Endothelial cell of umbilical vein (primary cell): ENCODE measurements at regions not wholly inside any gene's neighbourhood (a gene's known extent, or its start where the extent isn't known, plus 50 kb on each side); places are given as distances from the start of the nearest gene placed in this dataset.

Experiments
- BruUV-seq: library from RNA; stranded (reverse); fragments of 400-500 nt; replicated peaks from 2 replicates; lab custom pipeline; 2021; lab: Mats Ljungman, UMichigan
- CTCF ChIA-PET: fragments of 300-600, 350-600 bp; sonication (Branson Sonifier 250); formaldehyde crosslinking; loops from one replicate; lab custom pipeline; 2021; ENCODE audit warnings: antibody characterized with exemption, inconsistent platforms; lab: Charles Lee
- POLR2A ChIA-PET: fragments of 300-600, 350-600 bp; sonication (Branson Sonifier 250); formaldehyde crosslinking; loops from one replicate; lab custom pipeline; 2021; ENCODE audit warnings: antibody characterized with exemption, inconsistent platforms; lab: Charles Lee
- DNase-seq: peaks from one replicate; pipeline ENCODE4 v3.0.0-alpha.2; 2011; ENCODE audit warnings: low read depth, low spot score
- FAIRE-seq: peaks from 2 replicates; lab custom pipeline; 2011; peaks lifted over from hg19 to GRCh38; lab: Jason Lieb, UNC
- H2AFZ ChIP-seq: 2 replicates; pipeline ENCODE4 v1.6.0; 2012; ENCODE audit warnings: low read depth, low read length, control low read depth, inconsistent platforms
- H3K27ac ChIP-seq: 2 replicates; pipeline ENCODE4 v1.5.1; 2011; ENCODE audit warnings: low read depth, mild to moderate bottlenecking, control low read depth, low read length, moderate library complexity; ENCODE audit not compliant: insufficient read depth
- H3K27me3 ChIP-seq, 2 experiments: 2 replicates each; pipeline versions ENCODE4 v1.6.0 to v1.6.1; 2011; ENCODE audit warnings: low read length in 2 of 2, mixed read lengths in 1 of 2; ENCODE audit not compliant: control insufficient read depth in 2 of 2, insufficient read depth in 2 of 2
- H3K36me3 ChIP-seq, 2 experiments: 2 replicates in 1 of 2; 3 replicates in 1 of 2; pipeline ENCODE4 v1.5.1; 2011; ENCODE audit warnings: low read length in 2 of 2, mild to moderate bottlenecking in 1 of 2, moderate library complexity in 1 of 2; ENCODE audit not compliant: control insufficient read depth in 2 of 2, insufficient read depth in 2 of 2; ENCODE audit errors: extremely low read depth in 1 of 2
- H3K4me1 ChIP-seq: 3 replicates; pipeline ENCODE4 v1.5.1; 2011; ENCODE audit warnings: mild to moderate bottlenecking, low read length; ENCODE audit not compliant: control insufficient read depth, insufficient read depth; ENCODE audit errors: extremely low read depth
- H3K4me2 ChIP-seq: 2 replicates; pipeline ENCODE4 v1.6.1; 2011; ENCODE audit warnings: low read length, control low read depth, mixed read lengths; ENCODE audit not compliant: insufficient read depth
- H3K4me3 ChIP-seq, 3 experiments: fragments of 200-600 bp in 1 of 3; sonication (generic), shearing (Covaris generic) in 1 of 3; replicated peaks in 1 of 3; 2 replicates each; pipeline ENCODE4 v1.5.1; 2011 to 2016; ENCODE audit warnings: control low read depth in 3 of 3, low read length in 3 of 3, mild to moderate bottlenecking in 2 of 3, inconsistent platforms in 1 of 3, low read depth in 1 of 3, moderate library complexity in 1 of 3; ENCODE audit not compliant: insufficient read depth in 1 of 3
- H3K79me2 ChIP-seq: 2 replicates; pipeline ENCODE4 v1.6.0; 2012; ENCODE audit warnings: low read length, inconsistent platforms; ENCODE audit not compliant: control insufficient read depth, insufficient read depth
- H3K9ac ChIP-seq: replicated peaks from 2 replicates; pipeline ENCODE3; 2011; ENCODE audit warnings: low read length, control low read depth; ENCODE audit not compliant: insufficient read depth; ENCODE audit errors: extremely low read depth
- H3K9me1 ChIP-seq: replicated peaks from 3 replicates; pipeline ENCODE4 v1.6.0; 2011; ENCODE audit warnings: mild to moderate bottlenecking, low read length; ENCODE audit not compliant: control insufficient read depth, insufficient read depth; ENCODE audit errors: extremely low read depth
- H3K9me3 ChIP-seq: replicated peaks from 2 replicates; pipeline ENCODE4 v1.5.1; 2012; ENCODE audit warnings: low read length, inconsistent platforms; ENCODE audit not compliant: control insufficient read depth, insufficient read depth
- H4K20me1 ChIP-seq: replicated peaks from 2 replicates; pipeline ENCODE3; 2011; ENCODE audit warnings: mild to moderate bottlenecking, low read length; ENCODE audit not compliant: control insufficient read depth, insufficient read depth; ENCODE audit errors: extremely low read depth
- EZH2 ChIP-seq: IDR thresholded peaks from 2 replicates; pipeline ENCODE4 v1.6.1; 2012; ENCODE audit warnings: borderline replicate concordance, low read depth, mild to moderate bottlenecking, moderate library complexity, low read length, inconsistent platforms; ENCODE audit not compliant: severe bottlenecking
- FOS ChIP-seq: IDR thresholded peaks from 2 replicates; pipeline ENCODE4 v1.6.1; 2011; ENCODE audit warnings: mild to moderate bottlenecking, low read length, moderate library complexity, borderline replicate concordance; ENCODE audit not compliant: insufficient read depth
- GATA2 ChIP-seq: IDR thresholded peaks from 2 replicates; pipeline ENCODE4 v1.7.0; 2011; ENCODE audit warnings: low read depth, mild to moderate bottlenecking, moderate library complexity, mixed read lengths, low read length; ENCODE audit not compliant: insufficient read length, insufficient read depth
- JUN ChIP-seq: IDR thresholded peaks from 2 replicates; pipeline ENCODE4 v1.6.1; 2011; ENCODE audit warnings: borderline replicate concordance, low read depth; ENCODE audit not compliant: insufficient read length, insufficient read depth
- MYC ChIP-seq: IDR thresholded peaks from one replicate; pipeline ENCODE4 v1.6.1; 2011; ENCODE audit warnings: mild to moderate bottlenecking, low read depth, low read length
- POLR2A ChIP-seq: IDR thresholded peaks from 2 replicates; pipeline ENCODE4 v1.6.1; 2012; ENCODE audit warnings: low read depth, mild to moderate bottlenecking, control low read depth, low read length
- POLR2AphosphoS5 ChIP-seq: IDR thresholded peaks from 2 replicates; pipeline ENCODE4 v1.6.1; 2012; ENCODE audit warnings: low read depth, mild to moderate bottlenecking, control low read depth, low read length, moderate library complexity; ENCODE audit not compliant: insufficient read depth
- dilution Hi-C: fragments of 300-500 bp; cut with MboI; formaldehyde crosslinking; loops from one replicate; pipeline ENCODE4 v1.15.0; 2019; ENCODE audit warnings: low sequenced_read_pairs; ENCODE audit not compliant: extremely low pct_ligation_motif_present
- intact Hi-C: fragments of 100-400 bp; cut with micrococcal nuclease; formaldehyde crosslinking; loops from one replicate; pipeline ENCODE4 v1.10.0; 2022
- TF ChIP-seq, protein P1 (sequence below), 2 donors: IDR thresholded peaks; 1 replicate in 1 of 2; 2 replicates in 1 of 2; pipeline ENCODE4 v1.5.1; 2011; ENCODE audit warnings: low read length in 2 of 2, mild to moderate bottlenecking in 2 of 2, moderate library complexity in 2 of 2, control low read depth in 1 of 2, inconsistent platforms in 1 of 2, low read depth in 1 of 2; ENCODE audit not compliant: insufficient read depth in 1 of 2; ENCODE audit errors: extremely low read depth in 1 of 2
- TF ChIP-seq, protein P2 (sequence below): IDR thresholded peaks from 2 replicates; pipeline ENCODE4 v1.6.1; 2011; ENCODE audit not compliant: insufficient read depth, insufficient read length

DNA sequence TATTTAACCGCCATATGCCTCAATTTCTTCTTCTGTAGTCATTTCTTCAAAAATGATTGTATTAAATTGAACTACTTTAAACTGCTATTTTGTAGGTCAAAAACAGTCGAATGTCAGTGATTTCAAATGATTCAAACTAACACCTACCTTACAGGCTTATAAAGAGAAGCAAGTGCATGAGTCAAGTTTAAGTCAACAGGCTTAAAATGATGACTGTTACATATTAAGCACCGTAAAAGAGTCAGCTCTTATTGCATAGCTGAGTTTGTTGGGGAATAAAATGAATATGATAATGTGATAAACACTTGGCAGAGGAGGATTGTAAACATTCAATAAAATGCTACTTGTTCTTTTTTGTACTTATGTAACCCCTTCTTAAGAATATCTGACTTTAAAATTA is 90.1 kb upstream of the ANKRD1 start:
- H3K27ac ChIP-seq = no peak overlapping the region
- no peak overlapping the region for H3K9ac ChIP-seq
- FAIRE-seq = no peak
- no peak overlapping the region for H3K4me3 ChIP-seq
- H3K4me2 ChIP-seq = no peak overlapping the region
- H3K4me1 ChIP-seq = no peaks in the 10 kb centered on the region
- POLR2A ChIA-PET = no interaction called here
- no peaks in the 10 kb centered on the region for H3K27me3 ChIP-seq
- no peak overlapping the region for H2AFZ ChIP-seq
- DNase-seq = no peak
- no peaks in the 10 kb centered on the region for H3K9me3 ChIP-seq
- H3K79me2 ChIP-seq = no peaks in the 10 kb centered on the region
- no peak for TF ChIP-seq JUN
- TF ChIP-seq EZH2 = no peak
- no peak for TF ChIP-seq FOS
- TF ChIP-seq, protein P1, sequence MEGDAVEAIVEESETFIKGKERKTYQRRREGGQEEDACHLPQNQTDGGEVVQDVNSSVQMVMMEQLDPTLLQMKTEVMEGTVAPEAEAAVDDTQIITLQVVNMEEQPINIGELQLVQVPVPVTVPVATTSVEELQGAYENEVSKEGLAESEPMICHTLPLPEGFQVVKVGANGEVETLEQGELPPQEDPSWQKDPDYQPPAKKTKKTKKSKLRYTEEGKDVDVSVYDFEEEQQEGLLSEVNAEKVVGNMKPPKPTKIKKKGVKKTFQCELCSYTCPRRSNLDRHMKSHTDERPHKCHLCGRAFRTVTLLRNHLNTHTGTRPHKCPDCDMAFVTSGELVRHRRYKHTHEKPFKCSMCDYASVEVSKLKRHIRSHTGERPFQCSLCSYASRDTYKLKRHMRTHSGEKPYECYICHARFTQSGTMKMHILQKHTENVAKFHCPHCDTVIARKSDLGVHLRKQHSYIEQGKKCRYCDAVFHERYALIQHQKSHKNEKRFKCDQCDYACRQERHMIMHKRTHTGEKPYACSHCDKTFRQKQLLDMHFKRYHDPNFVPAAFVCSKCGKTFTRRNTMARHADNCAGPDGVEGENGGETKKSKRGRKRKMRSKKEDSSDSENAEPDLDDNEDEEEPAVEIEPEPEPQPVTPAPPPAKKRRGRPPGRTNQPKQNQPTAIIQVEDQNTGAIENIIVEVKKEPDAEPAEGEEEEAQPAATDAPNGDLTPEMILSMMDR (IDR thresholded peaks at IDR 0.05; ENCODE audit: extremely low read depth in 1 of 2, insufficient read depth in 1 of 2, low read depth in 1 of 2, low read length in 2 of 2) = no peak
- no peak for TF ChIP-seq GATA2
- TF ChIP-seq, protein P2, sequence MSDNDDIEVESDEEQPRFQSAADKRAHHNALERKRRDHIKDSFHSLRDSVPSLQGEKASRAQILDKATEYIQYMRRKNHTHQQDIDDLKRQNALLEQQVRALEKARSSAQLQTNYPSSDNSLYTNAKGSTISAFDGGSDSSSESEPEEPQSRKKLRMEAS = no peak
- TF ChIP-seq MYC = no peak
- TF ChIP-seq POLR2AphosphoS5 = no peak
- TF ChIP-seq POLR2A = no peak
- no peaks in the 10 kb centered on the region for H3K36me3 ChIP-seq
- intact Hi-C loops (no loop called here), dilution Hi-C loops (no loop called here)
- BruUV-seq = no TSS peak
- CTCF ChIA-PET = interaction anchor here (1.2 to 9.5 kb wide), 4 partner anchors 25 to 902 kb away, joined by 3 to 134 read pairs (median 4); no protein-coding TSS in a partner anchor
- H3K9me1 ChIP-seq = no peaks in the 10 kb centered on the region
- no peaks in the 10 kb centered on the region for H4K20me1 ChIP-seq
